ENCODE measurements at regions not wholly inside any gene's neighbourhood (a gene's known extent, or its start where the extent isn't known, plus 50 kb on each side); places are given as distances from the start of the nearest gene placed in this dataset.
"Not testable (repeated sequence)": the region's sequence is repeated elsewhere in the genome, so short reads cannot be mapped to it uniquely, and the experiment has no call there.

- Histone ChIP-seq H3K36me3 (no peaks in the 10 kb centered on the region), H3K4me3 (no peak overlapping the region), H3K27me3 (replicated peaks) (no peaks in the 10 kb centered on the region; the same call in 1 of the 2 replicates), H3K4me1 (replicated peaks) (0 out of 2 replicates have a peak, but pooled peaks cover under 1% of the 10 kb centered on the region), H3K27ac (no peak overlapping the region), H3K9me3 (replicated peaks) (peaks cover 18% of the 10 kb centered on the region)
- no peak for DNase-seq (ENCODE audit: low read depth in 1 of 2, low spot score in 2 of 2)
These were observed 93.5 kb downstream of the PRKAB2 start for GRCh38 chr1:147078606-147079399.

- no peak for DNase-seq (ENCODE audit: low read depth in 1 of 2, low spot score in 2 of 2)
- H3K36me3 ChIP-seq: no peaks in the 10 kb centered on the region
- H3K9me3 ChIP-seq (replicated peaks): peaks cover 18% of the 10 kb centered on the region
- no peak overlapping the region for H3K27ac ChIP-seq
- no peaks in the 10 kb centered on the region for H3K4me1 ChIP-seq (replicated peaks)
- no peak overlapping the region for H3K4me3 ChIP-seq
- H3K27me3 ChIP-seq (replicated peaks): no peaks in the 10 kb centered on the region; the same call in 1 of the 2 replicates
These were observed 94.2 kb downstream of the PRKAB2 start for GRCh38 chr1:147077936-147078605.

GRCh38 chr1:147077523-147077922, 94.7 kb downstream of the PRKAB2 start:
- Histone ChIP-seq H3K9me3 (replicated peaks) (peaks cover 18% of the 10 kb centered on the region), H3K4me3 (no peak overlapping the region), H3K27ac (no peak overlapping the region), H3K4me1 (replicated peaks) (no peaks in the 10 kb centered on the region), H3K27me3 (replicated peaks) (no peaks in the 10 kb centered on the region; the same call in 1 of the 2 replicates), H3K36me3 (no peaks in the 10 kb centered on the region)
- DNase-seq (ENCODE audit: low read depth in 1 of 2, low spot score in 2 of 2): no peak

GRCh38 chr1:147077081-147077480, 95.2 kb downstream of the PRKAB2 start:
- no peaks in the 10 kb centered on the region; the same call in 1 of the 2 replicates for H3K27me3 ChIP-seq (replicated peaks)
- no peaks in the 10 kb centered on the region for H3K36me3 ChIP-seq
- H3K4me3 ChIP-seq: no peak overlapping the region
- no peak for DNase-seq (ENCODE audit: low read depth in 1 of 2, low spot score in 2 of 2)
- peaks cover 20% of the 10 kb centered on the region for H3K9me3 ChIP-seq (replicated peaks)
- no peaks in the 10 kb centered on the region for H3K4me1 ChIP-seq (replicated peaks)
- no peak overlapping the region for H3K27ac ChIP-seq

DNA sequence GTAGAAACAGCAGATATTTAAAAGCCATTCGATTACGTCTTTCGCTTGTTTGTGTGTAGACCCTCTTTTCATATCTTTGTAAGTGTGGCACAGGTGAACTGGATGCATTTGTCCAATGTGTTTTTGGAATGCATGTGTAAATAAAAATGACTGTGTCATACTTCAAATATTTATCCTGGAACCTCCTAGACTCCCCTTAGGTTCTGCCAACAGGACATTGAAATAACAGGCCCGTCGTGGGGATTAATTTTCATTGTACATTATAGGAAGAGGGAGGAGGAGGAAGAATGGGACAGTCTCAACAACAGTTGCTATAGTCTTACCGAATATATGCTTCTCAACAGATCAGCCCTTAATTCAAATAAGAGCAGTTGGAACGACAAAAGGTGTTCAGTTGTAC, 95.8 kb downstream of the PRKAB2 start:
- Histone ChIP-seq H3K4me3 (no peak overlapping the region), H3K9me3 (replicated peaks) (peaks cover 20% of the 10 kb centered on the region), H3K27ac (no peak overlapping the region), H3K36me3 (no peaks in the 10 kb centered on the region), H3K4me1 (replicated peaks) (no peaks in the 10 kb centered on the region), H3K27me3 (replicated peaks) (no peaks in the 10 kb centered on the region; the same call in 1 of the 2 replicates)
- DNase-seq (ENCODE audit: low read depth in 1 of 2, low spot score in 2 of 2): no peak

GRCh38 chr1:147072482-147073432, 99.5 kb downstream of the PRKAB2 start:
- H3K9me3 ChIP-seq (replicated peaks): peaks cover 3% of the 10 kb centered on the region
- no peak overlapping the region for H3K27ac ChIP-seq
- no peaks in the 10 kb centered on the region for H3K27me3 ChIP-seq (replicated peaks)
- no peaks in the 10 kb centered on the region for H3K4me1 ChIP-seq (replicated peaks)
- H3K36me3 ChIP-seq: no peaks in the 10 kb centered on the region
- no peak for DNase-seq (ENCODE audit: low read depth in 1 of 2, low spot score in 2 of 2)
- no peak overlapping the region for H3K4me3 ChIP-seq

GRCh38 chr1:147071142-147071541, 101.1 kb downstream of the PRKAB2 start:
- Histone ChIP-seq H3K27ac (no peak overlapping the region), H3K4me3 (no peak overlapping the region), H3K27me3 (replicated peaks) (no peaks in the 10 kb centered on the region), H3K4me1 (replicated peaks) (no peaks in the 10 kb centered on the region), H3K36me3 (no peaks in the 10 kb centered on the region), H3K9me3 (replicated peaks) (0 out of 2 replicates have a peak, but pooled peaks cover 2% of the 10 kb centered on the region)
- no peak for DNase-seq (ENCODE audit: low read depth in 1 of 2, low spot score in 2 of 2)

DNA sequence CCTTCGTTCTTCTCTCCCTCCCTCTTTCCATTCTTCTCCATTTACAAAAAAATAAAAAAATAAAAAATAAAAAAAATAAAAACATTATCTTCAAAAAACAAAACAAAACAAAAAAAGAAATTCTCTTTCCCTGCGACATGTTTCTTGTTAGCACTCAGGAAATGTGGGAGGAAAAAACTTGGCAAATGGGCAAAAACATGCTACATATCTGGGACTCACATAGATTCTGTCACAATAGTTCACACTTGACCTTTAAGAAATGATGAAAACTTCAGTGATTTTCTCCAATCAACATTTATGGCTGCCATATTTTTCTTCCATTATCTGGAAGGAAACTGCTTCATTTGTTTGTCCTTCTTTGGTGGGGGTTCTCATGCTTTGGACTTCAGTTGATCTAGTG, 109.3 kb downstream of the PRKAB2 start:
- DNase-seq (ENCODE audit: low read depth in 1 of 2, low spot score in 2 of 2): no peak
- H3K27me3 ChIP-seq (replicated peaks): no peaks in the 10 kb centered on the region

DNA sequence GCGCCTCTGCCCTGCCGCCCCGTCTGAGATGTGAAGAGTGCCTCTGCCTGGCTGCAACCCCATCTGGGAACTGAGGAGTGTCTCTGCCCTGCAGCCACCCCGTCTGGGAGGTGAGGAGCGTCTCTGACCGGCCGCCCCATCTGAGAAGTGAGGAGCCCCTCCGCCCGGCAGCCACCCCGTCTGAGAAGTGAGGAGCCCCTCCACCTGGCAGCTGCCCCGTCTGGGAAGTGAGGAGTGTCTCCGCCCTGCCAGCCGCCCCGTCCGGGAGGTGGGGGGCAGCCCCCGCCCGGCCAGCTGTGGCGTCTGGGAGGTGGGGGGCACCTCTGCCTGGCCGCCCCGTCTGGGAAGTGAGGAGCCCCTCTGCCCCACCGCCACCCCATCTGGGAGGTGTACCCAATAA, 110.4 kb downstream of the PRKAB2 start:
- not testable (repeated sequence) for H3K27me3 ChIP-seq (replicated peaks)

More for the DNA sequence above, 109.3 kb downstream of the PRKAB2 start:
- no peak overlapping the region for H3K27ac ChIP-seq
- H3K4me3 ChIP-seq: no peak overlapping the region
- no peaks in the 10 kb centered on the region for H3K9me3 ChIP-seq (replicated peaks)
- no peaks in the 10 kb centered on the region for H3K36me3 ChIP-seq
- H3K4me1 ChIP-seq (replicated peaks): no peaks in the 10 kb centered on the region

DNA sequence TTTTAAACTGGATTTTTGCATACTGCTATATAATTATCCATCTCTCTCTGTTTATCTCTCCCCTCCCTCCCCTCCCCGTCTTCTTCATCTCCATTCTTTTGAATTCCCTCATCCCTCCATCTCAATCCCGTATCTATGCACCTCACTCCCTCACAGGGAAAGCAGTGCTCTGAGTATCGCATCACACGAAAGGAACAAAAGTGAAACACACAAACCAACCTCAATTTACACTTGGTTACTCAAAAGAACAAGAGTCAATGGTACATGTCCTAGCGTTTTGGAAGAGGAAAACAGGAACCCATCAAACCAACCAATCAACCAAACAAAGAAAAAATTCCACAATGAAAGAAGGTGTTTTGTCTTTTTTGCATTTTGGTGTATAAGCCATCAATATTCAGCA, 115.1 kb downstream of the NBPF12 start:
- Histone ChIP-seq H3K4me1 (replicated peaks) (no peaks in the 10 kb centered on the region), H3K9me3 (replicated peaks) (no peaks in the 10 kb centered on the region), H3K4me3 (no peak overlapping the region), H3K27me3 (replicated peaks) (no peaks in the 10 kb centered on the region), H3K27ac (no peak overlapping the region), H3K36me3 (no peaks in the 10 kb centered on the region)
- no peak for DNase-seq (ENCODE audit: low read depth in 1 of 2, low spot score in 2 of 2)

More for the DNA sequence above, 110.4 kb downstream of the PRKAB2 start:
- H3K4me1 ChIP-seq (replicated peaks); H3K36me3 ChIP-seq; H3K27ac ChIP-seq; H3K4me3 ChIP-seq; DNase-seq (ENCODE audit: low read depth in 1 of 2, low spot score in 2 of 2); H3K9me3 ChIP-seq (replicated peaks): not testable (repeated sequence)

- Histone ChIP-seq H3K4me3 (no peak overlapping the region), H3K27me3 (replicated peaks) (no peaks in the 10 kb centered on the region), H3K4me1 (replicated peaks) (no peaks in the 10 kb centered on the region), H3K36me3 (no peaks in the 10 kb centered on the region), H3K27ac (no peak overlapping the region), H3K9me3 (replicated peaks) (no peaks in the 10 kb centered on the region)
- DNase-seq (ENCODE audit: low read depth in 1 of 2, low spot score in 2 of 2): no peak
These were observed 114.6 kb downstream of the NBPF12 start for GRCh38 chr1:147052677-147053076.

- Histone ChIP-seq H3K27me3 (replicated peaks) (no peaks in the 10 kb centered on the region), H3K9me3 (replicated peaks) (no peaks in the 10 kb centered on the region), H3K36me3 (no peaks in the 10 kb centered on the region), H3K27ac (no peak overlapping the region), H3K4me3 (no peak overlapping the region), H3K4me1 (replicated peaks) (no peaks in the 10 kb centered on the region)
- no peak for DNase-seq (ENCODE audit: low read depth in 1 of 2, low spot score in 2 of 2)
These were observed 114.0 kb downstream of the NBPF12 start for GRCh38 chr1:147052143-147052542.

GRCh38 chr1:147051136-147051535, 113.0 kb downstream of the NBPF12 start:
- H3K4me3 ChIP-seq: no peak overlapping the region
- H3K9me3 ChIP-seq (replicated peaks): no peaks in the 10 kb centered on the region
- no peaks in the 10 kb centered on the region for H3K4me1 ChIP-seq (replicated peaks)
- H3K27ac ChIP-seq: no peak overlapping the region
- H3K27me3 ChIP-seq (replicated peaks): no peaks in the 10 kb centered on the region
- H3K36me3 ChIP-seq: no peaks in the 10 kb centered on the region
- DNase-seq (ENCODE audit: low read depth in 1 of 2, low spot score in 2 of 2): no peak
